ENCODE measurements at regions not wholly inside any gene's neighbourhood (a gene's known extent, or its start where the extent isn't known, plus 50 kb on each side); places are given as distances from the start of the nearest gene placed in this dataset.

GRCh38 chr1:166544036-166544435 lies 295.2 kb upstream of the POGK start:
- Histone ChIP-seq H3K9ac (ENCODE audit: low read length) (no peak overlapping the region), H3K9me3 (replicated peaks; ENCODE audit: insufficient read depth, low read length) (no peaks in the 10 kb centered on the region), H3K27ac (ENCODE audit: low read length) (no peak overlapping the region), H3K4me1 (ENCODE audit: low read length) (no peaks in the 10 kb centered on the region), H4K20me1 (ENCODE audit: insufficient read depth, low read length) (no peaks in the 10 kb centered on the region), H3K4me3 (ENCODE audit: low read length) (no peak overlapping the region), H3K4me2 (ENCODE audit: low read depth, low read length) (no peak overlapping the region), H3K36me3 (replicated peaks; ENCODE audit: insufficient read depth, low read length) (no peaks in the 10 kb centered on the region), H3K27me3 (replicated peaks; ENCODE audit: insufficient read depth, low read length) (no peaks in the 10 kb centered on the region), H2AFZ (ENCODE audit: low read length) (no peak overlapping the region), H3K79me2 (ENCODE audit: low read length) (no peaks in the 10 kb centered on the region), H3K9me2 (replicated peaks; ENCODE audit: insufficient read depth, low read length) (no peaks in the 10 kb centered on the region), H3F3A (ENCODE audit: insufficient read depth, low read length) (no peaks in the 10 kb centered on the region)
- TF ChIP-seq CTCF (IDR thresholded peaks at IDR 0.05; ENCODE audit: low read length), result no peak
- no peak for TF ChIP-seq EZH2phosphoT487 (IDR thresholded peaks at IDR 0.05; ENCODE audit: low read length)
- no peak for TF ChIP-seq EZH2 (optimal IDR thresholded peaks at IDR 0.05; ENCODE audit: low read depth, low read length)
- no peak for DNase-seq

GRCh38 chr1:166544561-166544960 lies 294.7 kb upstream of the POGK start:
- H3K9me3 ChIP-seq (replicated peaks; ENCODE audit: insufficient read depth, low read length), result no peaks in the 10 kb centered on the region
- TF ChIP-seq CTCF (IDR thresholded peaks at IDR 0.05; ENCODE audit: low read length) (no peak), EZH2phosphoT487 (IDR thresholded peaks at IDR 0.05; ENCODE audit: low read length) (no peak), EZH2 (optimal IDR thresholded peaks at IDR 0.05; ENCODE audit: low read depth, low read length) (no peak)
- H3K27ac ChIP-seq (ENCODE audit: low read length), result no peak overlapping the region
- no peak overlapping the region for H2AFZ ChIP-seq (ENCODE audit: low read length)
- no peaks in the 10 kb centered on the region for H3K9me2 ChIP-seq (replicated peaks; ENCODE audit: insufficient read depth, low read length)
- no peak overlapping the region for H3K4me2 ChIP-seq (ENCODE audit: low read depth, low read length)
- H3K9ac ChIP-seq (ENCODE audit: low read length), result no peak overlapping the region
- no peaks in the 10 kb centered on the region for H3K79me2 ChIP-seq (ENCODE audit: low read length)
- no peak overlapping the region for H3K4me3 ChIP-seq (ENCODE audit: low read length)
- H3F3A ChIP-seq (ENCODE audit: insufficient read depth, low read length), result no peaks in the 10 kb centered on the region
- no peak for DNase-seq
- H3K27me3 ChIP-seq (replicated peaks; ENCODE audit: insufficient read depth, low read length), result no peaks in the 10 kb centered on the region
- no peaks in the 10 kb centered on the region for H3K36me3 ChIP-seq (replicated peaks; ENCODE audit: insufficient read depth, low read length)
- H4K20me1 ChIP-seq (ENCODE audit: insufficient read depth, low read length), result no peaks in the 10 kb centered on the region
- H3K4me1 ChIP-seq (ENCODE audit: low read length), result no peaks in the 10 kb centered on the region

GRCh38 chr1:166552706-166553105 lies 286.6 kb upstream of the POGK start:
- Histone ChIP-seq H3K79me2 (ENCODE audit: low read length) (no peaks in the 10 kb centered on the region), H3K36me3 (replicated peaks; ENCODE audit: insufficient read depth, low read length) (no peaks in the 10 kb centered on the region), H3K9me3 (replicated peaks; ENCODE audit: insufficient read depth, low read length) (no peaks in the 10 kb centered on the region), H3K4me2 (ENCODE audit: low read depth, low read length) (no peak overlapping the region), H3K4me3 (ENCODE audit: low read length) (no peak overlapping the region), H2AFZ (ENCODE audit: low read length) (no peak overlapping the region), H3K9me2 (replicated peaks; ENCODE audit: insufficient read depth, low read length) (no peaks in the 10 kb centered on the region), H3K27me3 (replicated peaks; ENCODE audit: insufficient read depth, low read length) (no peaks in the 10 kb centered on the region), H3K27ac (ENCODE audit: low read length) (no peak overlapping the region), H3K4me1 (ENCODE audit: low read length) (no peaks in the 10 kb centered on the region), H4K20me1 (ENCODE audit: insufficient read depth, low read length) (no peaks in the 10 kb centered on the region), H3K9ac (ENCODE audit: low read length) (no peak overlapping the region), H3F3A (ENCODE audit: insufficient read depth, low read length) (no peaks in the 10 kb centered on the region)
- TF ChIP-seq CTCF (IDR thresholded peaks at IDR 0.05; ENCODE audit: low read length), result no peak
- TF ChIP-seq EZH2 (optimal IDR thresholded peaks at IDR 0.05; ENCODE audit: low read depth, low read length), result no peak
- no peak for TF ChIP-seq EZH2phosphoT487 (IDR thresholded peaks at IDR 0.05; ENCODE audit: low read length)
- DNase-seq, result no peak

All from MM.1S (cell line).